ENCODE measurements at regions not wholly inside any gene's neighbourhood (a gene's known extent, or its start where the extent isn't known, plus 50 kb on each side); places are given as distances from the start of the nearest gene placed in this dataset.

DNA sequence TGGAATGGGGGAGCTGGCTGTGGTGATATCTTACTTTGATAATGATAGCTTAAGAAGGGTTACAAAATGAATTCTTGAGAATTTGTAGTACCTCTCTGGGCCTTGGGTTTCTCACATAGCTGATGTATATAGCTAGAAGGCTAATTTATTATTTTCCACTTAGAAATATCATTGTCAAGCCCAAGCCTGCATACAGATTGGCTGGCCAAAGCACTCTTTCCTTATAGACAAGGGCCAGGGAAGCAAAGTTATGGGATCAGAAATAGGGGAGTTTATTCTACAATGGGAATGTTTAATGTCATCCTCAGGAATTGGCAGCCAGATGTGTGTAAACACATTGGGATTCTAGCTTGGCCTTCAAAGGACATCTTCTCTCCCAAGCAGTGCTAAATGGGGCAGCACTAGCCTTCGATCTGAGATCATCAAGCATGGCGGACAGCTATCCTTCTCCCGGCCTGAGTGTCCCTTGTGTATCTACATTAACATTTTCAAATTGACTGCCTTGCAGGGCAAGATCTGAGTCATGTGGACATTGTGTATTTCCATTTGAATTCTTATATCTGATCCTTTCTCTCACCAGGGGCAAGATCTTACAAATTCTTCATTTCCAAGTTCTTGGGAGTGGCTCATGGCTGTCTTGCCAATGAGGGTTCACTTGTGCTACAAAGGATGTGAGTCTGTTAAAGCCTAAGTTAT, 457.2 kb downstream of the ARHGEF28 start:
- TF ChIP-seq POLR2AphosphoS5 (IDR thresholded peaks at IDR 0.05) (no peak), POLR2A (IDR thresholded peaks at IDR 0.05) (no peak)
